ENCODE measurements at regions not wholly inside any gene's neighbourhood (a gene's known extent, or its start where the extent isn't known, plus 50 kb on each side); places are given as distances from the start of the nearest gene placed in this dataset.

GRCh38 chr22:48104766-48105165, 1342.3 kb downstream of the TBC1D22A start:
- H3K9me3 ChIP-seq (ENCODE audit: control insufficient read depth, insufficient read depth, low read depth, low read length): no peaks in the 10 kb centered on the region
- in situ Hi-C loops (cut with HindIII; ENCODE audit: low pct_unique_long_range_greater_than_20kb, low sequenced_read_pairs): no loop called here
- no peak overlapping the region for H3K4me3 ChIP-seq (ENCODE audit: low read depth in 2 of 2, low read length in 2 of 2)
- no peaks in the 10 kb centered on the region for H3K27me3 ChIP-seq (ENCODE audit: control insufficient read depth, insufficient read depth, low read length)
- TF ChIP-seq REST (IDR thresholded peaks at IDR 0.05; ENCODE audit: insufficient read depth in 1 of 2, low read depth in 2 of 2, low read length in 1 of 2) (no peak), CTCF (IDR thresholded peaks at IDR 0.05) (no peak), POLR2AphosphoS5 (IDR thresholded peaks at IDR 0.05; ENCODE audit: low read depth, low read length) (no peak), TCF7L2 (IDR thresholded peaks at IDR 0.05; ENCODE audit: low read depth, low read length) (no peak), SIN3A (IDR thresholded peaks at IDR 0.05; ENCODE audit: borderline replicate concordance, insufficient read depth, low read depth, low read length) (no peak)
- H3K36me3 ChIP-seq (ENCODE audit: control insufficient read depth, insufficient read depth, low read length): no peaks in the 10 kb centered on the region
- no TSS peak for BruUV-seq (replicated peaks)
- CTCF ChIA-PET: no interaction called here
- DNase-seq (ENCODE audit: low read depth, low spot score) (no peak), ATAC-seq (no peak)
- POLR2A ChIA-PET: no interaction called here
- intact Hi-C loops (cut with micrococcal nuclease; ENCODE audit: unreplicated experiment): no loop called here
- no peak overlapping the region for H3K27ac ChIP-seq (ENCODE audit: low read length)
- H3K4me1 ChIP-seq (ENCODE audit: control insufficient read depth, insufficient read depth, low read length): no peaks in the 10 kb centered on the region

DNA sequence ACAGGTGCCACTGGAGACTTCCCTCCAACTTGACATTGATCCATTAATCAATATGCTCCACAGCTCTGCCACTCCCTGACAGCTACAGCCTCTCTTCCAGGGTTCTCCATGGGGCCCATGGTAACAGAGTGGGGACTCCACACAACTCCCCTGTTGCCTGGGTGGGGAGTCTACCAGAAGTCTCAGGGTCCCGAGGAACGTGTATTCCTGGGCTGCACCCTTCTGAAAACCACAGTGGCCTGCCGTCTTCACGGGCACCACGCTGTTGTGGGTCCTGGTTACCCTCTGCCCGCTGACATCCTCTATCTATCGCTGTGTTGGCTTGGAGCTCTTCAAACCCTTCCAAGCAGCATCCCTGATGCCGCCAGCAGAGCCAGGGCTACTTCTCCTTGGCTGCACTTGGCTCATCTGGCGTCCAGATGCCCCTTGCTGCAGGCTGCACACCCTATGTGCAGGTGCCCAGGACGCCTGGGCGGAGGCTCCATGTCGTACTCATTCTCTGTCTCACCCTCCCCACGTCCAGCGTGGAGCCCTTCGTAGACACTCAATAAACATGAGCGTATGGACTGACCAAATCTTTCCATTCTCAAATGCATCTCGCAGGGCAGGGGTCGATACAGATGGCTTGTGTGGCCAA, 1341.8 kb downstream of the TBC1D22A start:
- Histone ChIP-seq H3K4me1 (ENCODE audit: control insufficient read depth, insufficient read depth, low read length) (no peaks in the 10 kb centered on the region), H3K36me3 (ENCODE audit: control insufficient read depth, insufficient read depth, low read length) (no peaks in the 10 kb centered on the region), H3K9me3 (ENCODE audit: control insufficient read depth, insufficient read depth, low read depth, low read length) (no peaks in the 10 kb centered on the region), H3K4me3 (ENCODE audit: low read depth in 2 of 2, low read length in 2 of 2) (no peak overlapping the region), H3K27me3 (ENCODE audit: control insufficient read depth, insufficient read depth, low read length) (no peaks in the 10 kb centered on the region), H3K27ac (ENCODE audit: low read length) (no peak overlapping the region)
- POLR2A ChIA-PET: no interaction called here
- in situ Hi-C loops (cut with HindIII; ENCODE audit: low pct_unique_long_range_greater_than_20kb, low sequenced_read_pairs) (no loop called here), intact Hi-C loops (cut with micrococcal nuclease; ENCODE audit: unreplicated experiment) (no loop called here)
- no peak for ATAC-seq
- CTCF ChIA-PET: no interaction called here
- no peak for TF ChIP-seq SIN3A (IDR thresholded peaks at IDR 0.05; ENCODE audit: borderline replicate concordance, insufficient read depth, low read depth, low read length)
- no TSS peak for BruUV-seq (replicated peaks)
- no peak for DNase-seq (ENCODE audit: low read depth, low spot score)

DNA sequence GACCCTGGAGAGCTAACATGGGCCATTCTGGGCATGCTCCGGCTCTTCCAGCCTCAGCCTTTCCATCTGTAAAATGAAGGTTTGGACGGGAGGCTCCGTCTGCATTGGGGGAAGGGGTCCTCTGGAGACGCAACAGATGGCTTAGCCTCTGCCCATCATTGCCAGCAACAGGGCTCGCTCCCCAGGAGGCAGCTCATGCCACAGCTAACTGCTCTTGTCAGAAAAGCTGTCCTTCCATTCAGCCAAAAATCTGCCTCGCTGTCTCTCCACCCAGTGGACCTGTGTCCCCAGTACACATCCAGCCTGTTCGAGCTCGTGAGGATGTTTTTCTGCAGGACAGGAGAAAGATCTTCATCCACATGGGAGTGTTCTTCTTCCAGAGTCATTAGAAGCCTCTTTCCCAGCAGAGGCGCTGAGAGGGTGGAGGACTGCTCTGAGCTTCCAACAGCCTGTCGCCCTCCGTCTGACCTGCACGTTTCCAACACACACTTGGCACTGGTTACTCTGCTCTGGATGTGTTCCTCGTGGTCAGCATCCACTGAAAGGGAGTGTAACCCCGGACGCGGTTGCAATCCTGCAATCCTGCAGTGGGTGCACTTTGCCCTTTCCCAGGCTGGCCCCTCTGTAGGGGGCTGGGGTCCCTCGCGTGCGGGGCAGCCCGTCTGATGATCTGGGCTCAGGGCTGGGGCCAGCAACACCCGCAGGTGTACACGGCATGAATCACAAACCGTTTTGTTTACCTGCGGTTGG, 1340.9 kb downstream of the TBC1D22A start:
- H3K27me3 ChIP-seq (ENCODE audit: control insufficient read depth, insufficient read depth, low read length): no peaks in the 10 kb centered on the region
- CTCF ChIA-PET: no interaction called here

More for the DNA sequence above, 1340.9 kb downstream of the TBC1D22A start:
- Histone ChIP-seq H3K36me3 (ENCODE audit: control insufficient read depth, insufficient read depth, low read length) (no peaks in the 10 kb centered on the region), H3K4me1 (ENCODE audit: control insufficient read depth, insufficient read depth, low read length) (no peaks in the 10 kb centered on the region), H3K4me3 (ENCODE audit: low read depth in 2 of 2, low read length in 2 of 2) (no peak overlapping the region), H3K9me3 (ENCODE audit: control insufficient read depth, insufficient read depth, low read depth, low read length) (no peaks in the 10 kb centered on the region), H3K27ac (ENCODE audit: low read length) (no peak overlapping the region)
- in situ Hi-C loops (cut with HindIII; ENCODE audit: low pct_unique_long_range_greater_than_20kb, low sequenced_read_pairs) (no loop called here), intact Hi-C loops (cut with micrococcal nuclease; ENCODE audit: unreplicated experiment) (no loop called here)
- TF ChIP-seq POLR2AphosphoS5 (IDR thresholded peaks at IDR 0.05; ENCODE audit: low read depth, low read length) (no peak), REST (IDR thresholded peaks at IDR 0.05; ENCODE audit: insufficient read depth in 1 of 2, low read depth in 2 of 2, low read length in 1 of 2) (no peak), SIN3A (IDR thresholded peaks at IDR 0.05; ENCODE audit: borderline replicate concordance, insufficient read depth, low read depth, low read length) (no peak), CTCF (IDR thresholded peaks at IDR 0.05) (no peak), TCF7L2 (IDR thresholded peaks at IDR 0.05; ENCODE audit: low read depth, low read length) (no peak)
- POLR2A ChIA-PET: no interaction called here
- BruUV-seq (replicated peaks): no TSS peak
- ATAC-seq (no peak), DNase-seq (ENCODE audit: low read depth, low spot score) (no peak)

Measured in Panc1 (cell line).